ENCODE measurements at regions not wholly inside any gene's neighbourhood (a gene's known extent, or its start where the extent isn't known, plus 50 kb on each side); places are given as distances from the start of the nearest gene placed in this dataset.

GRCh38 chr7:41010418-41010817 lies 692.5 kb downstream of the INHBA start:
- no peak overlapping the region for H3K27ac ChIP-seq
- TF ChIP-seq CTCF (conservative IDR thresholded peaks at IDR 0.05): no peak

- no peak for TF ChIP-seq CTCF (conservative IDR thresholded peaks at IDR 0.05)
- no peak overlapping the region for H3K27ac ChIP-seq
Observed at GRCh38 chr7:41007811-41008210, 695.1 kb downstream of the INHBA start.

- TF ChIP-seq CTCF (conservative IDR thresholded peaks at IDR 0.05): no peak
- no peak overlapping the region for H3K27ac ChIP-seq
Observed at GRCh38 chr7:41007351-41007751, 695.5 kb downstream of the INHBA start.

GRCh38 chr7:41006306-41006995 lies 696.4 kb downstream of the INHBA start:
- no peak for TF ChIP-seq CTCF (conservative IDR thresholded peaks at IDR 0.05)
- H3K27ac ChIP-seq: no peak overlapping the region

- TF ChIP-seq CTCF (conservative IDR thresholded peaks at IDR 0.05): no peak
- peak overlapping the region; percentile 80; the same call in 1 of the 2 replicates for H3K27ac ChIP-seq
Observed at GRCh38 chr7:41005374-41005901, 697.5 kb downstream of the INHBA start.

GRCh38 chr7:41003977-41004376 lies 698.9 kb downstream of the INHBA start:
- no peak for TF ChIP-seq CTCF (conservative IDR thresholded peaks at IDR 0.05)
- peak overlapping the region; percentile 80 for H3K27ac ChIP-seq

- H3K27ac ChIP-seq: peak overlapping the region; percentile 80
Observed at GRCh38 chr7:41003611-41003940, 699.3 kb downstream of the INHBA start.

More at GRCh38 chr7:41003611-41003940, 699.3 kb downstream of the INHBA start:
- no peak for TF ChIP-seq CTCF (conservative IDR thresholded peaks at IDR 0.05)
